IPS-NIHi7 (cell line): ENCODE measurements at regions not wholly inside any gene's neighbourhood (a gene's known extent, or its start where the extent isn't known, plus 50 kb on each side); places are given as distances from the start of the nearest gene placed in this dataset.
"Not testable (repeated sequence)": the region's sequence is repeated elsewhere in the genome, so short reads cannot be mapped to it uniquely, and the experiment has no call there.

Experiments
- DNase-seq: peaks from one replicate; pipeline ENCODE4 v3.0.0; 2012; ENCODE audit warnings: mixed read lengths; ENCODE audit errors: extremely low spot score

DNA sequence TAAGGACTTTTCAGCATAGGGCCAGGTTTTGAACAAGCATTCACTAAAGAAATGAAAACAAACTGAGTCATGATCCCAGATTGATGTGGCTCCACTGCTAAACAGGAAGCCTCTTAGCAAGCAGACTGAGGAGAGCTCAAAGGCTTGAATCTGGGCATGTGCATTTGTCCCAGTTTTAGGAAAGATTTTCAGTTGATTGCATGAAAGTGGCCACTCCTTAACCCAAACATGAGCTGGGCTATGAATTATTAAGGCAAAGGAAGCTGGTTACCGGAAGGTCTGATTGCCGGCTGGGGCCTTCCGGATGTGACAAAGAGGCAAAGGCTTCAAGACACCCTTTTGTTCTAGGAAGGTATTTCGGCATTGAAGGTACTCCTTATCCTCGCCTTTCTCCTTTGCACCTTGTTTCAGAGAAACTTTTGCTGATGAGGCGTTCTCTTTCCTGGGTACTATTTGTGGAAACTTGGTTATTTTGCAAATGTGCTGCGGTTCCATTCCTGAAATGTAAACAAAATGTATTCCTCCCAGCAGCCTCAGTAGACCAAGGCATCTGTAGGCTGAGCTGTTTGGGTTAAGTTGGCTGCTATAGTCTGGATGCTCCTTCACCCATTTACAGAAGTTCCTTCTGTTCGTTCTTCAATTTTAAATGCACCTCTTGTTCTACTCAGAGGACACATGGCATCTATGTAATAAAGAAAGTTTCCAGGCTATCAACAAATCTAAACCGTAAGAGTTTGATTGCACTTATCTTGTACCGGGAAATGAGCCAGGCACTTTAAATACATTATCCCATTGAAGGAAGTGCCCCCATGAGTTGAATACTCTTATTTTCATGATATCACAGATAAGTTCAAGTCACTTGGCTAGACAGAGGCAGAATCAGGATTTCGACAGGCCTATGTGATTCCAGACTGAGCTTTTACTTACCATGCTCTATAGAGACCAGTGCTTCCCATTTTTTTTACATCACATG, 115.6 kb upstream of the METAP2 start:
- no peak for DNase-seq

DNA sequence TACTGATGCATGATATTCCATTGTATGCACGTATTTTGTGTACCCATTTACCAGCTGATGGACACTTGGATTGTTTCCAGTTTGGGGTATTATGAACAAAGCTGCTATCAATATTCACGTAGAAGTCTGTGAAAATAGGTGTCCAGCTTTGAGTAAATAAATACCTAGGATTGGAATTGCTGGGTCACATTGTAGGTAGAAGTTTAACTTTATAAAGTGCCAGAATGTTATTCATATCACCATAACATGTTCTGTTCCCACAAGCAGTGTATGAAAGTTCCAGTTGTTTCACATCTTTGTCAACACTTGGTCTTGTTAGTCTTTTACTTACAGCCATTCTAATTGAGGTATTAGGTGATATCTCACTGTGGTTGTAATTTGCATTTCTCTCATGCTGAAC, 108.0 kb upstream of the METAP2 start:
- no peak for DNase-seq

DNA sequence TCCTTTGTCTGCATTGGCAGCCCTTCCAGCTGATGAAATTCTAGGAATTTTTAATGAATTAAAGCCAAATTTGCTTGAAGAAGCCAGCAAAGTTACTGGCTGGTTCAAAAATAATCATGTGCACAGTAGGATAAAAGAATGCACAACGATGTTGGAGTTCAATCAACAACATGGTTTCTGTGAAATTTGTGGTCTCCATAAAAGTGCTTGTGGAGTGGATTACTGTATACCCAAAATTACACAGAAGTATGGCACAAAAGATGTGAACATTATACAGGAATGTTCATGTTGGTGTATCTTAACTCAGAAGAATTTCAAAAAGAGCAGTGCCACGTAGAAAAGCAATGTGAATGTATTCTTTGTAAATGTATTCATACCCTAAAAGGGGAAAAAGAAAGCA, 105.0 kb upstream of the METAP2 start:
- no peak for DNase-seq

DNA sequence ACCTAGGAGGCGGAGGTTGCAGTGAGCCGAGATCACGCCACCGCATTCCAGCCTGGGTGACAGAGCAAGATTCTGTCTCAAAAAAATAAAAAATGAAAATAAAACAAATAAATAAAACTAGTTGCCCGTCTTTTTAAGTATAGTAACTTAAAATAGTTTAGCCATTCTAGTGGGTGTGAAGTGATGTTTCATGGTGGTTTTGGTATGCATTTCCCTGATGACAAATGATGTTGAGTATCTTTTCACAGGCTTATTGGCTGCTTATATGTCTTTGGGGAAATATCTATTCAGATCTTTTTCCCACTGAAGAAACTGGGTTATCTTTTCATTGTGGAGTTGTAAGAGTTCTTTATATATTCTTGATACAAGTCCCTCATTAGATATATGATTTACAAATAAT, 102.4 kb upstream of the METAP2 start:
- DNase-seq: no peak

DNA sequence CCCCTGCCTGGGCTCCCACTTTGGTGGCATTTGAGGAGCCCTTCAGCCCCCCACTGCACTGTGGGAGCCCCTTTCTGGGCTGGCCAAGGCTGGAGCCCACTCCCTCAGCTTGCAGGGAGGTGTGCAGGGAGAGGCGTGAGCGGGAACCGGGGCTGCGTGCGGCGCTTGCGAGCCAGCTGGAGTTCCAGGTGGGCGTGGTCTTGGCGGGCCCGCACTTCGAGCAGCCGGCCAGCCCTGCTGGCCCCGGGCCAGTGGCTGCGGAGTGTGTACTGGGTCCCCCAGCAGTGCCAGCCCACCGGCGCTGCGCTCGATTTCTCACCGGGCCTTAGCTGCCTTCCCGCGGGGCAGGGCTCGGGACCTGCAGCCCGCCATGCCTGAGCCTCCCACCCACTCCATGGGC, 94.5 kb upstream of the METAP2 start:
- DNase-seq: not testable (repeated sequence)

DNA sequence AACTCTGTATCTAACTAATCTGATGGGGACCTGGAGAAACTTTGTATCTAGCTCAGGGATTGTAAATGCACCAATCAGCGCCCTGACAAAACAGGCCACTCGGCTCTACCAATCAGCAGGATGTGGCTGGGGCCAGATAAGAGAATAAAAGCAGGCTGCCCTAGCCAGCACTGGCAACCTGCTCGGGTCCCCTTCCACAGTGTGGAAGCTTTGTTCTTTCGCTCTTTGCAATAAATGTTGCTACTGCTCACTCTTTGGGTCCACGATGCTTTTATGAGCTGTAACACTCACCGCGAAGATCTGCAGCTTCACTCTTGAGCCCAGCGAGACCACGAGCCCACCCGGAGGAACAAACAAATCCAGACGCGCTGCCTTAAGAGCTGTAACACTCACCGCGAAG, 93.6 kb upstream of the METAP2 start:
- DNase-seq: not testable (repeated sequence)

DNA sequence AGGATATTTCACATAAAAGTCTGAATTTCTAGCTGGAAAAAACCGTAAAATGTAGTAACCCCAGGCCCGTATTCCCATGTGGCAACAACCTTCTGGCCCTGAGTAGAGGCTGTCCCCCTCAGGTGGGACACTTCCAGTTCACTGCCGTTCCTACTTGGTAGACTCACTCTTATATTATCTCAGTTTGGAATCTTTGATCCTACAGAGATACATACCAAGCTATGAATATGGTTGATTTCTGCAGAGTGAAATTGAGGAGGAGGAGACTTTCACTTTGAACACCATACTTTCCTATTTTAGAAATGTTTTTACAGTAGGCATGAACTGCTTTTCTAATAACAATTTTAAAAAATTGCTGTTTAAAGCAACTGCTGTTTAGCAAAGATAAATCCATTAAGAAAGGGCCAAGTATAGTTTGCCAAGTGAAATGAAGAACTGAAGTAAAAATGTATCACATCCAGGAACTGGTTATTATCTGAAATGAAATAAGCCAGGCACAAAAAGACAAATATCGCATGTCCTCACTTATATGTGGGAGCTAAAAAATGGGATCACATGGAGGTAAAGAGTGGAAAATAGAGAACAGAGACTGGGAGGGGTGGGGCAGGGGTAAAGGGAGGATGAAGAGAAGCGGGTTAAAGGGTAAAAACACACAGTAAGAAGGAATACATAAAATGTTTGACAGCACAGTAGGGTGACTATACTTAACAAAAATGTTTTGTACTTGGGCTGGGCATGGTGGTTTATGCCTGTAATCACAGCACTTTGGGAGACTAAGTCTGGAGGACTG, 92.8 kb upstream of the METAP2 start:
- DNase-seq: no peak

DNA sequence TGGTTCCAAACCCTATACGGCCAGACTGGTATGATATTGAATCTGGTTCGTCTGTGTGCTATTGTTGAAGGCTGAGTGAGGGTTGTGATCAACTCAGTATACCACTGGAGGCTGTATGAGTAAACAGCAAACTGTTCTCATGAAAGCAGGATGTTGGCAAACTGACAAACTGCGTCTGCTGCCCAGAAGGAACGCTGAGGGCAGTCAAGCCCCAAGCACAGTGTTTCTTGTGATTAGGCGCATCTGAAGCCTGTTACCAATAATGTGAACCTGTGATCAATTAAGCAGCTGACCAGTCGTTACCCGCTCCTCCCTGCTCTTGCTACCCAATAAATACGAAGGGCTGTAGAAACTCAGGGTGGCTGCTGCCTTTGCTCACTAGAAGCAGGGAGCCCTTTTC, 90.0 kb upstream of the METAP2 start:
- DNase-seq: not testable (repeated sequence)

DNA sequence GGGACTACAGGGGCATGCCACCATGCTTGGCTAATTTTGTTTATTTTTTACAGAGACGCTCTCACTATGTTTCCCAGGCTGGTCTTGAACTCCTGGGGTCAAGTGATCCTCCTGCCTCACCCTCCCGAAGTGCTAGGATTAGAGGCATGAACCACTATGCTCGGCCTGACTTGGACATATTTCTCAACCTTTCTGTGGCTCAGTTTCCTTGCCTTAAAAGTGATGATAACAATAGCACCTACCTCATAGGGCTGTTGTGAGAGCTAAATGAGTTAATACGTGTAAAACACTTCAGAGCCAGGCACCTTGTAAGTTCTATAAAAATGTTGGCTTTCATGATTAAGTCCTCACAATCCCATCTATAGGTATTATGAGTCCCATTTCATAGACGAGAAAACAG, 89.2 kb upstream of the METAP2 start:
- DNase-seq: no peak

DNA sequence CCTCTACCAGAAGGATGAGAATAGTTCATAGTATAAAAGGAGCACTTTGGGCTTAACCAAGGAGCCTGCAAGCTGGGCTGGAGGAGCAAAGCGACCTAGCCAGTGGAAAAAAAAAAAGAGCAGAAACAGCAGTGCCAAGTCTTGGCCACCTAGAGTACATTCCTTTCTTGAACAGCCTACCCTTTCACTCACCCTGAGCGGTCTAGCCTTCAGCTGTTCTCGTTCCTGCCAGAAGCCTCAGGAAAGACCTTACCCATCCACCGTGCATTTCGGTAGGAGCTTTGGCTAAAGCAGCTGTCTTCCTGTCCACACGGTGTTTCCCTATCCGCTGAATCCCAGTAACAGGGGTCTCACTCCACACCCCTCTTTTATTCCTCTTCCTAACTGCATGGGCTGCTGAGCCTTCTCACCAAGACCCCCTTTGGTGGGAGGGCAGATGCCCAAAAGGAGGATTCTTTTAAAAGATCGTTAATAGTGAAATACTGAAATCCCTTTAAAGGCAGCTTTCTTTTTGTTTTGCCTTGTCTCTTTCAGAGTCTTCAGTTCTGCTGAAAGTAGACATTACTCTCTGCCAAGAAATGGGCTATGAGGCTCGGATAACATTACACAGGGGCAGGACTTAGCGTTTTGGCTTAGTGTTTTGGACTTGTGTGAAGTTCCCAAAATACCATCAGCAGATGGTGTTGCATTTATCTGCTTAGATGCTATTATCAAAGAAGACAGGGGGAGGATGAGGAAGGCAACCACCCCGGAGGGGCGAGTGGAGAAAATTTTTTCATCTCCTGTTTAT, 88.5 kb upstream of the METAP2 start:
- no peak for DNase-seq

DNA sequence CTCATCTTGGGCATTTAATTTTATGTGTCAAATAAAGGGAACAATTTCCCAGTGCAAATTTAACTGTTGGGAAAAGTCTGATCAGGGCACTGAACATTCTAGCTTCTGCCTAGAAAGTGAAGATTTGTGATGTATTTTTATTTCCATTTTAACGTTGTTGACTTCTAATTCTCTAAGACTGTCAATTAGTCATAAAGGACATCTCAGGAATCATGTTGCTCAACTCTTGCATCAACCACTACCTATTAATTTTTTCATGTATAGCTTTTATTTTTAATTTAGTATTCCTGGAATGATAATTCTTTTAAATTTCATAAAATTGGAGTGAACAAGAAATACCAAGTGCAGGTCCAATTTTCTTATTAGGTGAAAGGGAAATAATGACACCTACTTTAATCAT, 87.9 kb upstream of the METAP2 start:
- no peak for DNase-seq

DNA sequence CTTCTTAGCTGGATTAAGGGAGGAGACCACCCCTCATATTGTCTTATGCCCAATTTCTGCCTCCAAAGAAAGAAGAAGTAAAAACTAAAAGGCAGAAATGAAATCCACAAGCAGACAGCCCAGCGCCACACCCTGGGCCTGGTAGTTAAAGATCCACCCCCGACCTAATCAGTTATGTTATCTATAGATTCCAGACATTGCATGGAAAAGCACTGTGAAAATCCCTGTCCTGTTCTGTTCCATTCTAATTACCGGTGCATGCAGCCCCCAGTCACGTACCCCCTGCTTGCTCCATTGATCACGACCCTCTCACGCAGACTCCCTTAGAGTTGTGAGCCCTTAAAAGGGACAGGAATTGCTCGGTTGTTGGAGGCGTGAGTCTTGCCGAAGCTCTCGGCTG, 85.7 kb upstream of the METAP2 start:
- DNase-seq: not testable (repeated sequence)

DNA sequence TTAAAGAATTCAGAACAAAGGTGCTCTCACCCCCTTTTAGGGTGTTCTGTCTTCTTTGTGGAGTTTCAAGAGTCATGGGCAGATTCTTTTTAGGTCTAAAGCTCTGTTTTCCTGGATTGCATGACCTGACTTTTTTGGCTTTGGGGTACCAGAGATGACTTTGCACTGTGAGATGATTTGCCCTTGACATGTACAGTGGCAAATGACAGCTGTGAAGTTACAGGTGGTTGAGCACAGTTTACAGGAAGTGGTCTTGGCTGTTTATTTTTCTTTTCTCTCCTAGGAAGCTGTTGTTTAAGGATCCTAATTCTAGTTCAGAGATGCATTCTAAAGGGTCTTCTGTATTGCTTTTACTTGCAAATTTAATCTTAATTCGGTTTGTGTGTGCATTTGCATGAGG, 83.8 kb upstream of the METAP2 start:
- DNase-seq: no peak

DNA sequence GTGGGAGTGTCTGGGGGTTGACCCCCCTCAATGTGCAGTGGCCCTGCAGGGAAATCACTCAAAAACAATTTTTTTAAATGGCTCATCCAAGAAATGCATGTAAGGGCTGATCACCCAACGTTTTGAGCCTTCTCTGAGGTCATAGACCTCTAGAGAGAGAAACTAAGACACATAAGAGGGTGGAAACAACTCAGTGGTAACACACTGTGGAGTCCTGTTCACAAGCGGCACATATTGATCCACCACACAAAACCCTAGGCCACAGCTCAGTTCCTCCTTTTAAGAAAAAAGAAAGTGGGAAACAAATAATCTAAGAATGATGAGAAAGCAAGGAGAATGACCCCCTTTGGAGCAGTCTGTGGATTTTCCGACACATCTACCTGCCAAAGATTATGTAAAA, 83.0 kb upstream of the METAP2 start:
- DNase-seq: no peak

DNA sequence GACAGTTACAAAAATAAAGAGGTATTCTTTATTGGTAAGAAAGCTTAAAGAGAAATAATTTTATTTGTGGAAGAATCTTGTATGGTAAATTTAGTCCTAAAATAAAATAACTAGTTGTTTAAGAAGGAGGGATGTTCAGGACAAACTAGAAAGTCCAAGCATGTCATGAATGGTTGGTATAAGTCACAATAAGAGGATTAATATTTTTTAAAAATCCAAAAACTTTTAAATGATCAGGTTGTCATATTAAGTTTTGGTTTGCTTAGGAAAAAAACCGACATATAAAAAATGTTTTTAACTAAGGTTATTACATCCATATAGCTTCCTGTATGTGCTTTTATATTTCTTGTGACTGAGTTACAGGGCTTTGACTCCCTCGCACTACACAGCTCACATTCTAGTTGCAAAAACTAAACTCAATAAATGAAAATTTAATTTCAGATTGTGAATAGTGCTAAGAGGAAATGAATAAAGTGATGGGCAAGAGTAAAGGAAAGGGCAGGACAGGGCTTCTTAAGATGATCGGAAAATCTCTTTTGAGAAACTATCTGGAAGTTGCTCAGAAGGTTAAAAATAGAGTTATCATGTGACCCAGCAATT, 80.7 kb upstream of the METAP2 start:
- DNase-seq: no peak

DNA sequence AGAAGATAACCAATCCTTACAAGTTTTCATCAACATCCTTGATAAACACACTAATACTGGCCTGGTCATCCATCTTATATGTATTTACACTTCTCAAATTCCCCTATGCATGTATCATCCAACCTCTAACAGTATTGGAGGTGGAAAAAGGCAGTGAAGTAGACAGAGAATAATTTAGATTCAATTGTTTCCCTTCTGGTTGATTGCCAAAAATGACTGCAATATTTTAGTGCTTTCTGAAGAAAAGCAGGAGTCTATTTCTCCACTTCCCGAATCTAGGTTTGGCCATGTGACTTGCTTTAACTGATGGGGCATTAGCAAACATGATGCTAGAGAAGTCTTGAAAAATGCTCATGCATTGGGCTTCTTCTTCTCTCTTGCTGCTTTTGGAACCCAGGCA, 78.3 kb upstream of the METAP2 start:
- DNase-seq: no peak

DNA sequence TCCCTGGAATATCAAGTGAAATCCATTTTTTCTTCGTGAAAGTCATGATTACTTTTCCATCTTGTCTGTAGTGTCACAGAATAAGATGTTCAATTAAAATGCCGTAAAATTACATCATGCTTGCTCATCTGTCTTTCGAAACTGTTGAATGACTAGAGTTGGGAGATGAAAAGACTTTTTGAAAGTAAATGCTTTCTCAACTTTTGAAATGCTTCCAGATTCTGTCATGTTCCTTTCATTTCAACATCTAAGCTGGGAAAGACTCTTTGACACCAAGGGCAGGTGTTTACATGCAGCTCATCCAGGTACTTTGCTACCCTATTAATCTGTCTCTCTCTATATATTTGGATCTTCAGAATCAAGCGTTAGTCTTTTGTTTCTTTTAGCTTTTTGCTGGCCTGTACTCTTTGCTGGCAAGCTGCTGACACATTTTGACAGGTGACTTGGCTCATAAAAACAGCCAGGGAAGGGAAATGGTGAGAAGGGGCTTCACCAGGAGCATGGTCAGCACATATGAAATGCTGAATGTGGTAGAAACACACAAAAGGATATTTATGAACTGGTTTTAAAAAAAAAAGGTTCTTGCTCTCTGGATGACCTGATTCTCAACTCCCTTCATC, 77.0 kb upstream of the METAP2 start:
- no peak for DNase-seq

DNA sequence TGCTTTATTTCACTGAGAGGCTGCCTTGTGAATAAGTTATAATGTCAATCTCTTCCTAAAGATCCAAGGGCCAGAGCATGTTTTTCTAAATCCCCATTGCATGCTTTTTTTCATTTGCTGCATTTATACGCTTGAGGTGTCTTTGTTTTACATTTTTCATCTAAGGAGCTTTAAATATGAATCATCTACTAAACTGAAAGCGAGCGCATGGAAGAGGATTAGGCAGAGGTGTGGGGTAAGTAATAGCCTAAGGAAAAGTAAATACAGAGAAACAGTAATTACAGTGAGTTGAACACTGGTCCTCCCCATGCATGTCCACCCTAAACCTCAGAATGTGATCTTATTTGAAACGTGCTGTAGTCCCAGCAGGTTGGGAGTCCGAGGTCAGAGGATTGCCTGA, 76.4 kb upstream of the METAP2 start:
- DNase-seq: no peak

DNA sequence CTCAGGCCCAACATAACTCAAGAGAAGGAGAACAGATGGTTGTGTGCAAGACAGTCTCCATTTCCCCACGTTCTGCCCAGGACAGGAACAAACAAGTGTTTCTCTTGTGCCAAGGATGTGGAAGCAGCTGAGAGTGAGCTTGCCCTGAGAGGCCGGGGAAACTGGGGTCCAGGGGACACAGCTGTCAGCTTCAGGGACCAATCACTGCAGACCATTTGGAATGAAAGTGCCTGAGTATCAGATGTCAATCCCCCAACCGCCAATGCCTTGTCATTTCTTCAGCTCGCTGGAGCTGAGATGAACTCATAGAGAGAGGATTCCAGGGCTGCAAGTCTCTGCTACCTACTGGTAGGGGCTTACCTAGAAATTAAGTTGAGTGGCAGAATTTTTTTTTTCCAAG, 71.9 kb upstream of the METAP2 start:
- DNase-seq: peak; percentile 49

DNA sequence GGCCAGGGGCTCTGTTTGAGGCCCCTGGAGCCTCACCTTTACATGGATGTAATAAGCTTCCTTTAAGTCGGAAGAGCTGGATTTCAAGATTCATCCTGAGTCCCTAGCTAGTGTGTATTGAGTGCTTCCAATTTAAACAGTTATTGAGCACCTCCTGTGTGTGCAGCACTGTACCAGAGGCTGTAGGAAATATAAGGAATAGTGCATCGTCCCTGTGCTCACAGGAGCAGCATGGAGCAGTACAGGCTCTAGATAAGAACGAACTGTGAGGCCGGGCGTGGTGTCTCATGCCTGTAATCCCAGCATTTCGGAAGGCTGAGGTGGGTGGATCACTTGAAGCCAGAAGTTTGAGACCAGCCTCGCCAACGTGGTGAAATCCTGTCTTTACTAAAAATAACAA, 65.8 kb upstream of the METAP2 start:
- DNase-seq: no peak

DNA sequence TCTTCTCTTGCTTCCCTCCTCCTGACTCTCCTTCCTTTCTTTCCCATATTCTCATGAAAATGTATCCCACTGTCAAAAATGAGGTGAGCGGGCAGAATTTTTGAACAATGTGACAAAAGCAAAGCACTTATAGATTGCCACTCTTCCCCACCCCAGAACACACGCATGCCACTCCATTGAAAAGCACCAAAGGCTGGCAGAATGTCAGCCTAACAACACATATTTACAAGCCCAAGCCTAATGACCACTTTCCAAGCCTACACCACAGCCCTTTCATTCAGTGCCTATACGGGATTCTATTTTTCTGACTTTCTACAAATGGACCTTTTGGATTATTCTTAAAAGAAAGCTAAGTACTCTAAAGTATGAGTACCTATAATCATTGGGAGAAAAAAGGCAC, 62.9 kb upstream of the METAP2 start:
- no peak for DNase-seq
